ENCODE measurements at regions not wholly inside any gene's neighbourhood (a gene's known extent, or its start where the extent isn't known, plus 50 kb on each side); places are given as distances from the start of the nearest gene placed in this dataset.

GRCh38 chr11:79942090-79942489 is 501.3 kb upstream of the TENM4 start:
- Histone ChIP-seq H3K36me3 (no peaks in the 10 kb centered on the region), H3K27ac (no peak overlapping the region), H3K4me3 (no peak overlapping the region), H3K9me3 (no peaks in the 10 kb centered on the region), H3K27me3 (no peaks in the 10 kb centered on the region), H3K4me1 (ENCODE audit: insufficient read depth) (no peaks in the 10 kb centered on the region)
- intact Hi-C loops (cut with DNase I), result no loop called here
- TF ChIP-seq CTCF (IDR thresholded peaks at IDR 0.05), result no peak
- no peak for TF ChIP-seq POLR2A (IDR thresholded peaks at IDR 0.05)
- no peak for TF ChIP-seq EP300 (IDR thresholded peaks at IDR 0.05)
- 67 to 71% (median 71%) methylated on average over 2 of the region's 2 CpGs for WGBS, 3 donors
- no peak for DNase-seq

- Histone ChIP-seq H3K4me1 (ENCODE audit: insufficient read depth) (no peaks in the 10 kb centered on the region), H3K36me3 (no peaks in the 10 kb centered on the region), H3K27me3 (no peaks in the 10 kb centered on the region), H3K9me3 (no peaks in the 10 kb centered on the region), H3K27ac (no peak overlapping the region), H3K4me3 (no peak overlapping the region)
- 70 to 76% (median 75%) methylated on average over 3 of the region's 3 CpGs for WGBS, 3 donors
- intact Hi-C loops (cut with DNase I), result no loop called here
- TF ChIP-seq EP300 (IDR thresholded peaks at IDR 0.05) (no peak), CTCF (IDR thresholded peaks at IDR 0.05) (no peak), POLR2A (IDR thresholded peaks at IDR 0.05) (no peak)
- DNase-seq, result no peak
These were observed 500.3 kb upstream of the TENM4 start for GRCh38 chr11:79940974-79941735.

- H3K27me3 ChIP-seq, result no peaks in the 10 kb centered on the region
- H3K9me3 ChIP-seq, result no peaks in the 10 kb centered on the region
- no peaks in the 10 kb centered on the region for H3K36me3 ChIP-seq
- no peak overlapping the region for H3K4me3 ChIP-seq
- no peaks in the 10 kb centered on the region for H3K4me1 ChIP-seq (ENCODE audit: insufficient read depth)
- TF ChIP-seq POLR2A (IDR thresholded peaks at IDR 0.05) (no peak), CTCF (IDR thresholded peaks at IDR 0.05) (no peak), EP300 (IDR thresholded peaks at IDR 0.05) (no peak)
- intact Hi-C loops (cut with DNase I), result no loop called here
- DNase-seq, result no peak
- 71 to 87% (median 86%) methylated on average over 6 of the region's 6 CpGs for WGBS, 3 donors
- H3K27ac ChIP-seq, result no peak overlapping the region
These were observed 499.3 kb upstream of the TENM4 start for GRCh38 chr11:79940165-79940564.

- intact Hi-C loops (cut with DNase I), result no loop called here
- TF ChIP-seq CTCF (IDR thresholded peaks at IDR 0.05), result no peak
- TF ChIP-seq POLR2A (IDR thresholded peaks at IDR 0.05), result no peak
- TF ChIP-seq EP300 (IDR thresholded peaks at IDR 0.05), result no peak
- no peaks in the 10 kb centered on the region for H3K9me3 ChIP-seq
- DNase-seq, result no peak
- H3K4me3 ChIP-seq, result no peak overlapping the region
- H3K27me3 ChIP-seq, result no peaks in the 10 kb centered on the region
- no peaks in the 10 kb centered on the region for H3K36me3 ChIP-seq
- no peak overlapping the region for H3K27ac ChIP-seq
- WGBS, 3 donors, result 90 to 95% (median 90%) methylated on average over 4 of the region's 4 CpGs
- no peaks in the 10 kb centered on the region for H3K4me1 ChIP-seq (ENCODE audit: insufficient read depth)
These were observed 498.3 kb upstream of the TENM4 start for GRCh38 chr11:79939111-79939510.
